ENCODE measurements at regions not wholly inside any gene's neighbourhood (a gene's known extent, or its start where the extent isn't known, plus 50 kb on each side); places are given as distances from the start of the nearest gene placed in this dataset.
"Not testable (repeated sequence)": the region's sequence is repeated elsewhere in the genome, so short reads cannot be mapped to it uniquely, and the experiment has no call there.

DNA sequence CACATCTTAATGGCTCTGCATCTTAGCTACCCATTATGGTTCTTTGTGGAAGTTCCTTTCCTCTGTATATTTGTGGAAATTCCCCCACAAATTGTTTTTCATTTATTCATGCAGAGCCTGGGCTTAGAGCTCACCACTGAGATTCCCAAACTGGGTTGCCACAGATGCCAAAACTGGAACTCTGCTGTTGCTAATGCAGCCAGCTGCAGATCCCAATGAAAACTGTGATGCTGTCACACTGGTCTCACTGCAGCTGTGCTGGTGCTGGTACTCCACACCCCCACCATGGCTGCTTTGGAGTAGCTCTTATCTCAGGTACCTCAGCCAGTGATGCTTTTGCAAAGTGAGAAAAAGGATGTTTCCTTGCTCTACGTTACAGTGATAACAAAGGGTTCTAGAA, 87.7 kb downstream of the DCK start:
- no peak for DNase-seq

GRCh38 chr4:71093745-71094144, 100.3 kb downstream of the DCK start:
- DNase-seq: no peak

- DNase-seq: no peak
These were observed 100.8 kb downstream of the DCK start for GRCh38 chr4:71094201-71094600.

GRCh38 chr4:71095141-71095540, 101.7 kb downstream of the DCK start:
- DNase-seq: no peak

GRCh38 chr4:71095545-71095944, 102.1 kb downstream of the DCK start:
- no peak for DNase-seq

DNA sequence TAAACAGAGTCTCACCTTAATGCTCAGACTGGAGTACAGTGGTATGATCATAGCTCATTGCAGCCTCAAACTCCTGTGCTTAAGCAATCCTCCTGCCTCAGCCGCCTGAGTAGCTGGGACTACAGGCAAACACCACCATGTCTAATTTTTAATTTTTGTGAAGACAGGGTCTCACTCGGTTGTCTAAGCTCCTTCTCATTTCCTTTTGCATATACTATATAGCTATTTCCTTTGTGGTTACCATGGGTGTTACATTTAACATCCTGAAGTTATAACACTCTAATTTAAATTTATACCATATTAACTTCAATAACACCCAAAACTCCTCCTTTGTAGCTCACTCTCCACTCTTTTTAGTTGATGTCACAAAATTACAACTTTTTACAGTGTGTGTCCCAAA, 114.3 kb downstream of the DCK start:
- DNase-seq: no peak

- DNase-seq: no peak
These were observed 117.0 kb downstream of the DCK start for GRCh38 chr4:71110499-71110898.

- not testable (repeated sequence) for DNase-seq
These were observed 117.7 kb downstream of the DCK start for GRCh38 chr4:71111133-71111532.

DNA sequence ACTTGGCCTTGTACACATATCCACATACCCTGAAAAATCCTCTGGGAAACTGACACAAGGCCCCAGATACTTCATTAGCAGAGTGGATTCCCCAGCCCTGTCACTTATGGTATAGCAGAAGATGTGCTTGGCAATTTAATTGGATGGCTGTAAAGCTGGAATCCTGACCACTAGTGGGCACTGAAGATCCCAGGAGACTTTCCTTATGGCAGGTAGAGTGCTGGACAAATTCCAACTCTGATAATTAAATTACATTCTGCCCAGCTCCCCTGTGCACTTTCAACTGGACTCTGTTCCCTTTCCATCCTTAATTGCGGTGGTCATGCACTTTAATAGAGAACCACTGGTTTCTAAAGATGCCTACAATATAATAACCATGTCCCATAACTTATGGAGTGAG, 119.8 kb downstream of the DCK start:
- DNase-seq: no peak

GRCh38 chr4:71120831-71121524, 127.5 kb downstream of the DCK start:
- DNase-seq: no peak

- DNase-seq: no peak
These were observed 130.5 kb downstream of the DCK start for GRCh38 chr4:71123951-71124350.

- no peak for DNase-seq
These were observed 131.7 kb downstream of the DCK start for GRCh38 chr4:71125137-71125536.

DNA sequence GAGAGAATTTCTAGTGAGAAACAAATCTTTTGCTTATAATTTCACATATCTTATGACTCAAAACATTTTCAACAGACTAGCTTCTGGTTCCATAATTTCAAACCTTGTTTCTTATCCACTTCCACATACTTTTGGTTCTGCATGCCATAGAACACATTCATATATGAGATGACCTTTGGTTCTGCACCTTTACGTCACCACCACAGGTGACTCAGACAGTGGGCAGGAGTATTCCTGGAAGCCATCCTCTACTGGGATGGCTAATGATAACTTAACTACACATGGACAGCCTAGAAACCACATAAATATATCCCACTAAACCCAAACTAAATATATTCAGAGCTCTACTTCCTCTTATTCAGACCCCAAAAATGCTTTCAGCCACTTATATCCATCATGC, 133.3 kb downstream of the DCK start:
- DNase-seq: no peak

GRCh38 chr4:71130827-71131603, 137.6 kb downstream of the DCK start:
- no peak for DNase-seq

DNA sequence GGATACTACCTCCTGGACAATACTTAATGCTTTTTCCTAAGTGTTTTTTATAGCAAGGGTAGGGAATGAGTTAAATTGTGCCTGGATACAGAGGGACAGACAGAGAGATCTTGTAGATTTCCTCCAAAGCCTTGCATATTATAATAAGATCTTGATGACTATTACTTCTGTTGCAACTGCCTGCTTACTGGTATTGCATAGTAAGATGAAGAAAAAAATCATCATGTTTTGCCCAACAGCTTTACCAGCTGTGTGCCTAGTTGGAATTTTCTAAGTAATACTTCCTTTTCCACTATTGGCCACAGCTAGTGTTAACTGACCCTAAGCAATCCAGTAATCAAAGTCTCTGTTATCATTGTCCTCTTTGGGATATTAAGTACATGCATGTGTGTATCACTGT, 139.0 kb downstream of the DCK start:
- DNase-seq: no peak

GRCh38 chr4:71133491-71133890, 140.0 kb downstream of the DCK start:
- DNase-seq: no peak

DNA sequence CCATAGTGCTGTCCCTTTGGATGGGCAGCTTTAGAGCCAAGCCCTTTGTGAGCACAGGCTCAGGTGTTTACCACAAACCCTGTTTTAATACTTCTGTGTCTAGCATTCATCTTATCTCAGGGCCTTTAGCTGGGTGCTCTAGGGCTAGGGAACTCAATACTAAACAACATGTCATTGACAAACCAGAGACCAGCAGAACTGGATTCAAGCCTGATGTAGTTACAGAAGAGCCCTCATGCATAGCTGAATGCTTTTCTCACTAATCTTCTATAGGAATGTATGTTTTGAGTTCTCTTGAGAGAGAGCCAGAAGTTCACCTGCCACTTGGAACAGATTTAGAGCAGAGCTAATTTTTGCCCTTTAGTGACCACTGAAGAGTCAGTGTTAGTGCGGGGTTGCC, 142.6 kb downstream of the DCK start:
- DNase-seq: no peak

GRCh38 chr4:71138007-71138615, 144.7 kb downstream of the DCK start:
- no peak for DNase-seq

DNA sequence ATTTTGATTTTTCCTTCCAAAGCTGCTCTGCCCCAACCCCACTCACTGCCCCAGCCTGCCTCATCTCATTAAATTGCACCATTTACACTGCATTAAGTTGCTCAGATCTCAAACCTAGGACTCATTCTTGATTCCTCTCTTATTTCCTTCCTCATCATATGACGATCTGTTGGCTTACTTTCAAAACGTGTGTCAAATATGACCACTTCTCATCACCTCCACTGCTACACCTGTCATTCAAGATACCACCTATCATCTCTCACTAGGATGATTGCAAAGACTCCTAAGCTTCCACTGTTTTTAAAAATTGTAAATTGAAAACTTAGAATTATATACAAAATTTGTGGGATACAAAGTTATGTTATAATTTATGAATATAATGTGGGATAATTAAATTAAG, 147.1 kb downstream of the DCK start:
- DNase-seq: no peak

GRCh38 chr4:71141125-71141524, 147.7 kb downstream of the DCK start:
- DNase-seq: no peak

- no peak for DNase-seq
These were observed 153.8 kb downstream of the DCK start for GRCh38 chr4:71147261-71147660.

- DNase-seq: no peak
These were observed 155.1 kb downstream of the DCK start for GRCh38 chr4:71148545-71148944.

DNA sequence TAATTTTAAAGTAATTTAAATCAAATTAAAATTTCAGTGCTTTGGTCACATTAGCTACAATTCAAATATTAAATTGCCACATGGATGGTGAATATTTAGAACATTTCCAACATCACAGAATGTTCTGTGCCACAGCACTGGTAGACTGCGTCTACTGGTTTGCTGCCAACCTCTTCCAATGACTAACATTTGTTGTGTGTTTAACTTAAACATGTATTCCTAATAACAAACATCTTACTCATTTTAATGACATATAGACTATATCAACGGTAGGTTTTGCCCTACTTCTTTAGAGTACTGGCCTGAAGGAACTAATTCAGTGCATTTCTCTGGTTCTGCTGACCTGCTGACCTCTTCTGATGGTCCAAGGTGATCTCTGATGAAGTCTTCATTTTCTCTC, 157.6 kb downstream of the DCK start:
- no peak for DNase-seq

DNA sequence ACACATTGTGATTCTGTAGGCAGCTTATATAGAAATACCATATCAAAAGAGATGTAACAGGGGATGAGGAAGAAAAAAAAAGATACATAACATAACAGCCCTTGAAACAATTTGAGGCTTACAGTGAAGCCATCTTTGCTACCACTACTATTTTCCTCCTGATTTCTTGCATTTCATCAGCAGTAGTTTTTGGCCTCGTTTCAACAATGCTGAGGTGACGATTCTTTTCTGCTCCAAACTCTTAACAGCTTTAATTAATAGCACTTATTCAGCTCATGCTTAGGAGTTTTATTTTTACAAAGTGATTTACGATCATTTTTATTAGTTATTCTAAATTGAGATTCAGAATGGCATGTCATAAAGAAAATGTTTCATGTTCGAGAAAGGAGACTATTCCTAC, 163.2 kb downstream of the DCK start:
- DNase-seq: no peak
